Neural cell (in vitro differentiated cells): ENCODE measurements at regions not wholly inside any gene's neighbourhood (a gene's known extent, or its start where the extent isn't known, plus 50 kb on each side); places are given as distances from the start of the nearest gene placed in this dataset.

Experiments used
- CTCF ChIP-seq: fragments of 450-650 bp; IDR thresholded peaks from 2 replicates; pipeline ENCODE4 v1.5.1; 2014; ENCODE audit warnings: antibody characterized with exemption, mild to moderate bottlenecking, moderate library complexity; ENCODE audit not compliant: poor library complexity, severe bottlenecking
- EP300 ChIP-seq: fragments of 450-650 bp; conservative IDR thresholded peaks from 2 replicates; pipeline ENCODE4 v1.6.1; 2014; ENCODE audit warnings: antibody characterized with exemption, mild to moderate bottlenecking, moderate library complexity; ENCODE audit not compliant: poor library complexity, severe bottlenecking
- EZH2 ChIP-seq: fragments of 200-600, 300-800 bp; shearing (Covaris generic), sonication (generic); IDR thresholded peaks from 2 replicates; pipeline ENCODE4 v1.6.1; 2014; ENCODE audit warnings: antibody characterized with exemption, low read length, borderline replicate concordance, mild to moderate bottlenecking; ENCODE audit not compliant: insufficient read depth, poor library complexity, severe bottlenecking
- POLR2AphosphoS5 ChIP-seq: IDR thresholded peaks from 2 replicates; pipeline ENCODE4 v1.6.1; 2012
- RAD21 ChIP-seq: fragments of 450-650 bp; conservative IDR thresholded peaks from 2 replicates; pipeline ENCODE4 v1.6.1; 2014; ENCODE audit warnings: antibody characterized with exemption, mild to moderate bottlenecking, moderate library complexity
- REST ChIP-seq: IDR thresholded peaks from 2 replicates; pipeline ENCODE4 v1.6.1; 2012; ENCODE audit warnings: borderline replicate concordance

GRCh38 chr4:134798573-134798972 lies 597.0 kb upstream of the PABPC4L start:
- no peak for TF ChIP-seq EZH2
- no peak for TF ChIP-seq RAD21
- TF ChIP-seq CTCF: no peak
- TF ChIP-seq POLR2AphosphoS5: no peak
- no peak for TF ChIP-seq REST
- TF ChIP-seq EP300: no peak
